ENCODE measurements at regions not wholly inside any gene's neighbourhood (a gene's known extent, or its start where the extent isn't known, plus 50 kb on each side); places are given as distances from the start of the nearest gene placed in this dataset.

- peaks cover 0 to 57% (median 20%) of the 10 kb centered on the region in 3 donors for H3K27me3 ChIP-seq
- no peaks in the 10 kb centered on the region for H3K36me3 ChIP-seq
- H3K4me1 ChIP-seq: no peaks in the 10 kb centered on the region
- H3K27ac ChIP-seq: no peak overlapping the region
- 61 to 75% (median 72%) methylated on average over 27 to 29 of the region's 29 CpGs for WGBS, 5 donors
- peak in 1 of 2 donors; percentile 17 for DNase-seq
- H3K9me3 ChIP-seq: no peaks in the 10 kb centered on the region
- TF ChIP-seq EP300 (IDR thresholded peaks at IDR 0.05): no peak
- no peak for TF ChIP-seq POLR2A (IDR thresholded peaks at IDR 0.05)
- TF ChIP-seq, protein P1, sequence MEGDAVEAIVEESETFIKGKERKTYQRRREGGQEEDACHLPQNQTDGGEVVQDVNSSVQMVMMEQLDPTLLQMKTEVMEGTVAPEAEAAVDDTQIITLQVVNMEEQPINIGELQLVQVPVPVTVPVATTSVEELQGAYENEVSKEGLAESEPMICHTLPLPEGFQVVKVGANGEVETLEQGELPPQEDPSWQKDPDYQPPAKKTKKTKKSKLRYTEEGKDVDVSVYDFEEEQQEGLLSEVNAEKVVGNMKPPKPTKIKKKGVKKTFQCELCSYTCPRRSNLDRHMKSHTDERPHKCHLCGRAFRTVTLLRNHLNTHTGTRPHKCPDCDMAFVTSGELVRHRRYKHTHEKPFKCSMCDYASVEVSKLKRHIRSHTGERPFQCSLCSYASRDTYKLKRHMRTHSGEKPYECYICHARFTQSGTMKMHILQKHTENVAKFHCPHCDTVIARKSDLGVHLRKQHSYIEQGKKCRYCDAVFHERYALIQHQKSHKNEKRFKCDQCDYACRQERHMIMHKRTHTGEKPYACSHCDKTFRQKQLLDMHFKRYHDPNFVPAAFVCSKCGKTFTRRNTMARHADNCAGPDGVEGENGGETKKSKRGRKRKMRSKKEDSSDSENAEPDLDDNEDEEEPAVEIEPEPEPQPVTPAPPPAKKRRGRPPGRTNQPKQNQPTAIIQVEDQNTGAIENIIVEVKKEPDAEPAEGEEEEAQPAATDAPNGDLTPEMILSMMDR (IDR thresholded peaks at IDR 0.05): no peak
- TF ChIP-seq POLR2AphosphoS5 (IDR thresholded peaks at IDR 0.05): no peak
- H3K4me3 ChIP-seq: no peak overlapping the region
- intact Hi-C loops (cut with DNase I; ENCODE audit: low total_unique reads): no loop called here
Measured at GRCh38 chr22:49370627-49371301, 456.9 kb downstream of the BRD1 start.

DNA sequence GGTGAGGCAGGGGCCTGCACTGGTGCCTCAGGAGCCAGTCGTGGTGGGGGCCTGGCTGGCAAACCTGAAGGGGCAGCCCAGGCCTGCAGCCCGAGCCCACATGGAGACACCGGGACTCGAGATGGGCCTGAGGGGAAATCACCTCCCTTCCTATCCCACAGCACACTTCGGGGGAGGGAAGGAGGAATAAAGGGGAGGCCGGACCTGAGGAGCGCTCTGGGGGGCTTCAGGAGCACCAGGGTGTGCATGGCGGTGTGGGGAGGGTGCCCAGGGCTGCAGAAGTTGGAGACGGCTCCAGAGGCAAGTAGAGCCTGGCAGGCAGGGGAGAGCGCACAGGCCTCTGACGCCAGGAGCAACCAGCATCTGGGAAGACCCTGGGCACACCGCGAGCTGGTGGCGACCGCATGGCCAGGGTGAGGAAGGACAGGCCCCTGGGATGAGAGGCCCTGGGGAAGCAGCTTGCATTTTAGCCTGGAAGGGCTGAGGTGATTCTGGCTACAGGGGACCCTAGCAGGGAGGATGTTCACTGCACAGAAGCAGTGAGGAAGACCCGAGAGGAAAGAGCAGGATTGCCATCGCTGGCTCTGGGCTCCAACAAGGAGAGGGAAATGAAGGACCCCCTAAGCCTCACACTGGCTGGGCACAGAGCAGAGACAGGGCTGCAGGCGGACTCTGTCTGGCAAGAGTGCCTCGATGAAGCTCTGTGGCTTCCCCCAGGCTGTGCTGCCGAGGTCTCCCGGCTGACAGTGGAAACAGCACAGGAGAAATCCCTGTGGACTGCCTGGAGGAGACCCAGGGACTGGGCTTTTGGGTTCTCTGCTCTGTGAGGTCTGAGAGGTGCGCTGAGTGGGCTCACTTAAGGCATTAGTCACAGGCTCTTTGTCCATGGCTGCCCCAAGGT lies 457.7 kb downstream of the BRD1 start:
- Histone ChIP-seq H3K36me3 (no peaks in the 10 kb centered on the region), H3K4me1 (no peaks in the 10 kb centered on the region), H3K27me3 (peaks cover 0 to 65% (median 20%) of the 10 kb centered on the region in 3 donors), H3K4me3 (no peak overlapping the region), H3K27ac (no peak overlapping the region), H3K9me3 (no peaks in the 10 kb centered on the region)
- peak in 1 of 2 donors; percentile 15 for DNase-seq
- 68 to 80% (median 77%) methylated on average over 19 to 22 of the region's 22 CpGs for WGBS, 5 donors
- TF ChIP-seq EP300 (IDR thresholded peaks at IDR 0.05) (no peak), POLR2A (IDR thresholded peaks at IDR 0.05) (no peak), POLR2AphosphoS5 (IDR thresholded peaks at IDR 0.05) (no peak)
- TF ChIP-seq, protein P1 (IDR thresholded peaks at IDR 0.05): no peak
- intact Hi-C loops (cut with DNase I; ENCODE audit: low total_unique reads): no loop called here

- peak in 1 of 2 donors; percentile 22 for DNase-seq
Measured at GRCh38 chr22:49368976-49369725, 458.5 kb downstream of the BRD1 start.

More at GRCh38 chr22:49368976-49369725, 458.5 kb downstream of the BRD1 start:
- no peak for TF ChIP-seq POLR2AphosphoS5 (IDR thresholded peaks at IDR 0.05)
- no peak for TF ChIP-seq EP300 (IDR thresholded peaks at IDR 0.05)
- TF ChIP-seq, protein P1 (IDR thresholded peaks at IDR 0.05): no peak
- no peak for TF ChIP-seq POLR2A (IDR thresholded peaks at IDR 0.05)
- peaks cover 0 to under 1% (median 0%) of the 10 kb centered on the region in 4 donors for H3K9me3 ChIP-seq
- peaks cover 0 to 74% (median 20%) of the 10 kb centered on the region in 3 donors for H3K27me3 ChIP-seq
- no peak overlapping the region for H3K27ac ChIP-seq
- no peaks in the 10 kb centered on the region for H3K36me3 ChIP-seq
- intact Hi-C loops (cut with DNase I; ENCODE audit: low total_unique reads): no loop called here
- WGBS, 5 donors: 53 to 71% (median 62%) methylated on average over 36 to 41 of the region's 41 CpGs
- no peaks in the 10 kb centered on the region for H3K4me1 ChIP-seq
- no peak overlapping the region for H3K4me3 ChIP-seq
